Kidney (tissue), 13 donors: ENCODE measurements at regions not wholly inside any gene's neighbourhood (a gene's known extent, or its start where the extent isn't known, plus 50 kb on each side); places are given as distances from the start of the nearest gene placed in this dataset.
"Not testable (repeated sequence)": the region's sequence is repeated elsewhere in the genome, so short reads cannot be mapped to it uniquely, and the experiment has no call there.

Experiments used
- DNase-seq, 5 donors: peaks; one replicate each; pipeline ENCODE4 v3.0.0-alpha.2; 2013 to 2020
- FAIRE-seq: peaks from 2 replicates; lab custom pipeline; 2012; peaks lifted over from hg19 to GRCh38; lab: Jason Lieb, UNC
- H3K27ac ChIP-seq, 2 donors: one replicate each; pipeline ENCODE4 v1.7.0; 2013; ENCODE audit warnings: low read depth in 2 of 2, low read length in 2 of 2, inconsistent platforms in 1 of 2
- H3K27me3 ChIP-seq: one replicate; pipeline ENCODE4 v1.7.1; 2013; ENCODE audit warnings: low read length, inconsistent platforms; ENCODE audit not compliant: control insufficient read depth, insufficient read depth
- H3K36me3 ChIP-seq, 3 donors: one replicate each; pipeline versions ENCODE4 v1.7.0 to v1.7.1; 2013; ENCODE audit warnings: low read length in 3 of 3, control low read depth in 1 of 3, inconsistent platforms in 1 of 3; ENCODE audit not compliant: insufficient read depth in 3 of 3, control insufficient read depth in 2 of 3
- H3K4me1 ChIP-seq, 3 donors: one replicate each; pipeline versions ENCODE4 v1.7.0 to v1.7.1; 2013; ENCODE audit warnings: low read length in 3 of 3, inconsistent platforms in 1 of 3, low read depth in 1 of 3; ENCODE audit not compliant: control insufficient read depth in 2 of 3, insufficient read depth in 2 of 3
- H3K4me3 ChIP-seq, 3 donors: one replicate each; pipeline versions ENCODE4 v1.7.0 to v1.8.1; 2013; ENCODE audit warnings: low read length in 3 of 3, control low read depth in 1 of 3, inconsistent platforms in 1 of 3
- H3K9ac ChIP-seq, 3 donors: one replicate each; pipeline versions ENCODE4 v1.7.0 to v1.7.1; 2013; ENCODE audit warnings: low read length in 3 of 3, control low read depth in 1 of 3, inconsistent platforms in 1 of 3
- H3K9me3 ChIP-seq, 3 donors: one replicate each; pipeline versions ENCODE4 v1.7.0 to v1.7.1; 2013; ENCODE audit warnings: low read length in 3 of 3, control low read depth in 1 of 3, inconsistent platforms in 1 of 3; ENCODE audit not compliant: control insufficient read depth in 2 of 3, insufficient read depth in 1 of 3
- CTCF ChIP-seq: IDR thresholded peaks from 3 replicates; pipeline ENCODE4 v1.5.1; 2012; ENCODE audit warnings: mild to moderate bottlenecking, moderate library complexity, borderline replicate concordance; ENCODE audit not compliant: insufficient read depth; ENCODE audit errors: extremely low read depth
- intact Hi-C: fragments of 100-400 bp; cut with DNase I; formaldehyde crosslinking; loops from one replicate; pipeline ENCODE4 v1.11.1; 2022
- donor health status: control.
- donor health status: control.
- donor health status: control.
- donor health status: control.
- donor health status: control.
- donor health status: DM: yes; HTN: yes; CAD: no.
- donor health status: Normal renal cell carcinoma (clear cell type).

GRCh38 chr21:27984663-27985325, 1007.9 kb downstream of the LTN1 start:
- H3K36me3 ChIP-seq, FAIRE-seq, intact Hi-C loops, H3K9me3 ChIP-seq, DNase-seq, H3K27ac ChIP-seq, H3K4me1 ChIP-seq, H3K4me3 ChIP-seq, H3K9ac ChIP-seq, H3K27me3 ChIP-seq: not testable (repeated sequence)

GRCh38 chr21:27979446-27979845, 1012.6 kb upstream of the ADAMTS5 start:
- peak; percentile 21 for FAIRE-seq
- H3K36me3 ChIP-seq, H3K9ac ChIP-seq, H3K4me3 ChIP-seq, H3K27me3 ChIP-seq, H3K27ac ChIP-seq, H3K9me3 ChIP-seq, intact Hi-C loops, H3K4me1 ChIP-seq, DNase-seq: not testable (repeated sequence)

- no peak overlapping the region for H3K27ac ChIP-seq
- no peak overlapping the region for H3K4me3 ChIP-seq
- no peak for DNase-seq
- intact Hi-C loops = no loop called here
- TF ChIP-seq CTCF = no peak
- no peaks in the 10 kb centered on the region for H3K4me1 ChIP-seq
- no peaks in the 10 kb centered on the region for H3K9me3 ChIP-seq
- H3K9ac ChIP-seq = no peak overlapping the region
- H3K27me3 ChIP-seq = no peaks in the 10 kb centered on the region
- no peak for FAIRE-seq
- no peaks in the 10 kb centered on the region for H3K36me3 ChIP-seq
Measured at GRCh38 chr21:27975514-27975913, 1008.6 kb upstream of the ADAMTS5 start.

DNA sequence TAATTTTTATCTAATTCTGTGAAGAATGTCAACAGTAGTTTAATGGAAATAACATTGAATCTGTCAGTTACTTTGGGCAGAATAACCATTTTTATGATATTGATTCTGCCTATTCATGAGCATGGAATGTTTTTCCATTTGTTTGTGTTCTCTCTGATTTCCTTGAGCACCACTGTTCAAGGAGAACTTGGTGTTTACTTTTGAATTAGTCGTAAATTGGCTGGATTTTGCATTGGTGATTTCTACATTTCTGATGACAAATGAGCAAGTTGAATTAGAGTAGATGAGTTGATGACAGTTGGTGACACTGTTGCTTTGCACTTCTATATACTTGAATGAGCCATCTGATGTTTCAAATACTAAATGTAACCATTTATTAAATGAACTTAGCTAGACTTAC, 1007.3 kb upstream of the ADAMTS5 start:
- H3K9ac ChIP-seq, H3K36me3 ChIP-seq, H3K9me3 ChIP-seq, FAIRE-seq, H3K27ac ChIP-seq, H3K4me3 ChIP-seq, H3K4me1 ChIP-seq, DNase-seq, intact Hi-C loops, H3K27me3 ChIP-seq: not testable (repeated sequence)

- H3K4me3 ChIP-seq, DNase-seq, H3K4me1 ChIP-seq, H3K9me3 ChIP-seq, H3K27ac ChIP-seq, intact Hi-C loops, H3K27me3 ChIP-seq, H3K36me3 ChIP-seq, H3K9ac ChIP-seq, FAIRE-seq: not testable (repeated sequence)
Measured at GRCh38 chr21:27968240-27968639, 1001.4 kb upstream of the ADAMTS5 start.
